Gastrocnemius medialis (tissue), 4 donors: ENCODE measurements at regions not wholly inside any gene's neighbourhood (a gene's known extent, or its start where the extent isn't known, plus 50 kb on each side); places are given as distances from the start of the nearest gene placed in this dataset.

Experiments used
- CTCF ChIP-seq, 5 experiments: fragments of 450-650 bp in 3 of 5; fragments of 200-600 bp in 2 of 5; sonication (generic) in 2 of 5; IDR thresholded peaks in 4 of 5; conservative IDR thresholded peaks in 1 of 5; 1 replicate in 4 of 5; 2 replicates in 1 of 5; pipeline ENCODE4 v1.5.1; 2016 to 2019; ENCODE audit warnings: antibody characterized with exemption in 5 of 5, mild to moderate bottlenecking in 3 of 5, moderate library complexity in 3 of 5
- POLR2A ChIP-seq, 2 donors: fragments of 450-650 bp; IDR thresholded peaks; one replicate each; pipeline ENCODE4 v1.6.1; 2017; ENCODE audit warnings: antibody characterized with exemption in 2 of 2, mild to moderate bottlenecking in 2 of 2, moderate library complexity in 2 of 2

- no peak for TF ChIP-seq CTCF (IDR thresholded peaks at IDR 0.05 in 4 of 5, conservative IDR thresholded peaks at IDR 0.05 in 1 of 5)
- TF ChIP-seq POLR2A (IDR thresholded peaks at IDR 0.05) = no peak
Observed at GRCh38 chr14:39765676-39766075, 333.4 kb upstream of the FBXO33 start.
